HUDEP-2 (cell line): ENCODE measurements at regions not wholly inside any gene's neighbourhood (a gene's known extent, or its start where the extent isn't known, plus 50 kb on each side); places are given as distances from the start of the nearest gene placed in this dataset.
"Not testable (repeated sequence)": the region's sequence is repeated elsewhere in the genome, so short reads cannot be mapped to it uniquely, and the experiment has no call there.

Experiments used
- DNase-seq, 76 experiments: peaks; one replicate each; lab custom pipeline; 2025; ENCODE audit not compliant: unreplicated experiment in 76 of 76; lab: John Stamatoyannopoulos, UW

- DNase-seq: not testable (repeated sequence)
These were observed 244.3 kb downstream of the TMEM121 start for GRCh38 chr14:105770619-105771216.

GRCh38 chr14:105771261-105772226 lies 245.2 kb downstream of the TMEM121 start:
- not testable (repeated sequence) for DNase-seq

DNA sequence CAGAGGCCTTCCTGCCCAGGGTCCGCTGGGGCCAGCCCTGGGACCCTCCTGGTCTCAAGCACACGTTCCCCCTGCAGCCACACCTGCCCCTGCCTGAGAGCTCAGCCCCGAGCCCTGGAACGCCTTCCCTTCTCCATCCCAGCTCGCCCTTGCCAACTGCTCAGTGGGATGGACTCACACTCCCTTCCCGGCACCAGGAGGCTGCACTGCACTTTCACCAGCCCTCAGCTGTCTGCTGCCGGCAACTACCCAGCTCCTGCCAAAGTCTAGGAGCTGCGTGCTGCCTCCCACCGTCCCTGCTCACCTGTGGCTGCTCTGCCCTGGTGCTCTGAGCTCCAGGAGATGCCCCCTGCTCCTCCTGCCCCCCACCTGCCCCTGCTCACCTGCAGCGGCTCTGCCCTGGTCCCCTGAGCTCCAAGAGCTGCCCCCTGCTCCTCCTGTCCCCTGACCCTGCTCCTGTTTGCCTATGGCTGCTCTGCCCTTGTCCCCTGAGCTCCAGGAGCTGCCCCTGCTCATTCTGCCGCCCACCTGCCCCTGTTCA lies 246.4 kb downstream of the TMEM121 start:
- DNase-seq: not testable (repeated sequence)

- no peak for DNase-seq
These were observed 247.2 kb downstream of the TMEM121 start for GRCh38 chr14:105773584-105773983.

DNA sequence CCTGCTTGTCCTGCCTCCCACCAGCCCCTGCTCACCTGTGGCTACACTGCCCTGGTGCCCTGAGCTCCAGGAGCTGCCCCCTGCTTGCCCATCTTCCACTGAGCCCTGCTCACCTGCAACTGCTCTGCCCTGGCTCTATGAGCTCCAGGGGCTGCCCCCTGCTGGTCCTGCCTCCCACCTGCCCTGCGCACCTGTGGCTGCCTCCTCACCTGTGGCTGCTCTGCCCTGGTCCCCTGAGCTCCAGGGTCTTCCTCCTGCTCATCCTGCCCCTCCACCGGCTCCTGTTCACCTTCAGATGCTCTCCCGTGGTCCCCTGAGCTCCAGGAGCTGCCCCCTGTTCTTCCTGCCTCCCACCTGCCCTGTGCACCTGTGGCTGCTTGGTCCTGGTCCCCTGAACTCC lies 247.6 kb downstream of the TMEM121 start:
- DNase-seq: no peak

- not testable (repeated sequence) for DNase-seq
These were observed 248.4 kb downstream of the TMEM121 start for GRCh38 chr14:105774585-105775348.

GRCh38 chr14:105775349-105775923 lies 249.1 kb downstream of the TMEM121 start:
- DNase-seq: not testable (repeated sequence)

- not testable (repeated sequence) for DNase-seq
These were observed 249.7 kb downstream of the TMEM121 start for GRCh38 chr14:105776112-105776511.

DNA sequence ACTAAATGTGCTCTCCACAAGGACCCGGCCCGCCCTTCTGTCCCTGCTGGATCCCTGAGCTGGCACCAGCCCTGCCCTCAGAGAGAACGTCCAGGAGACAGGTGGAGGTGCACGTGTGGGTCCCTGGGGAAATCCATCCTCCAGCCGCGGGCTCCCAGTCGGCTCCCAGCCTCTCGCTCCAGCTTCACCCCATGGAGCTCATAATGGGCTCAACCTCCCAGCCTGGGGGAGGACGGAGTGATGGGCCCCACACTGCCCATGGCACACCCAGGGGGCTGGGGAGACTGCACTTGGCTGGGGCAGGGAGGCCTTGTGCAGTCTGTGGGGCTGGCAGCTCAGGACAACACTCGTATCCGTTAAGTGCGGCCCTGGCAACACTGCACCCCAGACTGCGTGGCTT lies 250.5 kb downstream of the TMEM121 start:
- no peak for DNase-seq

DNA sequence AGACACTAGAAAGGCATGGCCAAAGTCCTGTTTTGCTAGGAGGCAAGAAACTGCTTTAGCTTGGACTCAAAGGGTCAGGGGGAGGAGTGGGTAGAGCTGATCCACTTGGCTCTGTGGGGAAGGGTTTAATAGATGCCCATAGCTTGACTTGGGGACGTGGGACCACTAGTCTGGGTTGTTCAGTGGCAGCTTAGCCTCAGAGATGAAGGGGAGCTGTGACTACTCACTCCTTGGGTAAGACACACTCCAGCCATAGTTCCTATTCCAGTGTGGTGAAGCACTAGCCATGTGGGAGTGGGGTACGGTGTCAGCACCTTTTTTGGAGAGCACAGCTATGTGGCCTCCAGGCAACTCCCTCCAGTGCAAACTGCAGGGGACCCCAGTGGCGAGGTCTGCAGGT lies 257.3 kb downstream of the TMEM121 start:
- no peak for DNase-seq

- DNase-seq: no peak
These were observed 267.5 kb downstream of the TMEM121 start for GRCh38 chr14:105793836-105794235.

- no peak for DNase-seq
These were observed 271.2 kb downstream of the TMEM121 start for GRCh38 chr14:105797546-105797945.

- DNase-seq: no peak
These were observed 279.3 kb downstream of the TMEM121 start for GRCh38 chr14:105805701-105806100.

GRCh38 chr14:105806568-105806967 lies 280.2 kb downstream of the TMEM121 start:
- DNase-seq: no peak

DNA sequence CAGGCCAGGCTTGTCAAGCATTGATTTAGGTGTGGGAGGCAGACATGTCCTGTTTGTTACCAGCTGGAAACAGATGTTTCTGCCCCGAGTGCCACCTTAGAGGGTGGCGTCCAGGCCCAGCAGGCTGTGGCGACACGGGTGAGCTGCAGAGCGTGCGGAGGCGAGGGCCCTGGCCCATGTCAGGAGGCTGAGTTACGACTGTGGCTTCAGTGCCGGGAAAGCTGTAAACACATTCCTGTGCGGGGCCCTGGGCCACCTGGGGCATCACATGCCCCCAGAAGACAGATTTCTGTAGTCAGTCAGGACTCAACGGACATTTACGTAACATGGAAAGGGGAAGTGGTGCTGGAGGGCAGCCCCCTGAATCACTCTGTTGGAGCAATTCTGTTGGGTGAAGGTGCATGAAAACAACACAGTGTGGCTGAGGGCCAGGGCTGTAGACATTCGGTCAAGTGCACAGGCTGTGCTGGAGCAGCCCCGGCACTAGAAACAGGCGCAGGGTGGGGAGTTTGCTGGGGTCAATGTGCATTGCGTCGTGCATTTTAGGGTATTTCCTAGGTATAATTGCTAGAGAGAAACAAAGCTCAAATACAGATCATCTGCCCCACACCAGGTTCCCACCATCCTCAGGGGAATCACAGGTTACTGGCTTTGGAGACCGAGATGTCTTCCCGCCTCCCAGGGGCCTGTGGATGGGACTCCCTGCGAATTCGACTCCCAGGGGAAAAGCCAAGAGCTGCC lies 291.8 kb downstream of the TMEM121 start:
- DNase-seq: no peak

DNA sequence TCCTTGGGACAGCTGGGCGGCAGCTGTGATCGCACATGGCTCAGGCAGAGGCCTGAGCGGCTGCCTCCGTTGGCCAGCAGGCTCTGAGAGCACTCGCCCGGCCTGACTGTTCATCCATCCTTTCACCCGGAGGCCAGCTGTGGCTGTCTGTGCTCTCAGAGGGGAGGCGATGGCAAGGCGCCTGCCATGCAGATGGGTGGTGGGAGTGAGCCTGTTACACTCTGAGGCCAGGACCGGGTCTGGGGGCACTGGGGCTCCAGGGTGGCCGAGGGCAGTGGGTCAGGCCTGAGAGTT lies 292.3 kb downstream of the TMEM121 start:
- no peak for DNase-seq

DNA sequence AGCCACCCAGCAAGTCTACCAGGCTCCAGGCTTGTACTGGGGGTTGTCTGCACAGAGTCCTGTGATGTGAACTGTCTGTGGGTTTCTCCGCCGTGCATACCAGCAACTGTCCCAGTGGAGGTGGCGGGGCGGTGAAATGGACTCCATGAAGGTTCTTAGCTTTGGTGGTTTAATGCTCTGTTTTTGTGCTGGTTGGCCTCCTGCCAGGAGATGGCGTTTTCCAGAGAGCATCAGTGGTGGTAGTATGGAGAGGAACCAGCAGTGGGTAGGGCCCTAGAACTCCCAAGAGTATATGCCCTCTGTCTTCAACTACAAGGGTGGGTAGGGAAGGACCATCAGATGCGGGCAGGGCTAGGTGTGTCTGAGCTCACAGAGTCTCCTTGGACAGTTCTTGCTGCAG lies 303.8 kb downstream of the TMEM121 start:
- DNase-seq: no peak

DNA sequence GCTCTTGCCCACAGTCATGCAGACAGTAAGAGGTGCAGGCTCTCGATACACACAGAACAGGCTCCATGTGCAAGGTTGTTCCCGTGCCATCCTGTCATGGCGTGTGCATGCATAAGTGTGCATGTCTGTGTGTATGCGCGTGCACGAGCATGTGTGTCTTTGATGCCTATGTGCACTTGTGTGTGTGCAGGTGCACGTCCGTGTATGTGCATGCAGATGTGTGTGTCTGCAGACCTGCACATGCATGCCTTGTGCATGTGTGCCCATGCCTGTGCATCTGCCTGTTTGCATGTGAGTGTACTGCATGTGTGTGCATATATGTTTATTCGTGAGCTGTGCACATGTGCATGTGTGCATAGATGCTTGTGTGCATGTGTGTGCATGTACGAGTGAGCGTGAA lies 309.8 kb downstream of the TMEM121 start:
- DNase-seq: no peak

DNA sequence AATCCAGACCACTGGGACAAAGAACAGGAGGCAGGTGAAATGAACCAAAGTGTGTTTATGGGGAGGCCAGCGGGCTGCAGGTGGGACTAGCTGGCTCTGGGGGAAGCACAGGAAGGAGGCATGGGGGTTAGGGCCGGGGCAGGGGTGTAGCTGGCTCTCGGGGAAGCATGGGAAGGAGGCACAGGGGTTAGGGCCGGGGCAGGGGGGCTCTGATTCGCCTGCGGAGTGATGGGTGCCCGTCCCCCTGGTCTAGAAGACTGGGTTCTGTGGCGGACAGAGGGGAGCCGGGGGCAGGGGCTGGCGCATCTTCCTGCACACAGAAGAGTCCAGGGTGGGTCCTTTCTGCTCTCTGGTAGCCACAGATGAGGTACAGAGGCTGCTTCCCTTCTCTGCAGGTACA lies 310.3 kb downstream of the TMEM121 start:
- no peak for DNase-seq
